ENCODE measurements at regions not wholly inside any gene's neighbourhood (a gene's known extent, or its start where the extent isn't known, plus 50 kb on each side); places are given as distances from the start of the nearest gene placed in this dataset.

DNA sequence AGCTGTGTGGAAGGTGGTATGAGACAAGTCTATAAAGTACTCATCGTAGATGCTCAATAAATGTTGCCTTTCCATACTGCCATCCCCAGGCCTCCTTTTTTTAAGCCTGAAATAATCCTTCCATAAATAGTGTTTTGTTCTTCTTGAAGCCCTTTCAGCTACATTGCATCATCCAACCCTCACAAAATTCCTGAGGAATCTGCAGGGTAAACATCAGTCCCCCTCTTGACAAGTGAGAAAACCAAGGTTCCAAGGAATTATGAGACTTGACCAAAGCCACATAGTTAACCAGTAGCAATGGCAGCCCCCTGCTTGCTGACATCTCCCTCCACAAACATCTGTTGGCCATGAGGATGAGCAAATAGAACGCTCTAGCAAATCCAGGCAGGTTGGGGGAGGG is 89.7 kb upstream of the CCL1 start:
- DNase-seq, result no peak
- no peaks in the 10 kb centered on the region for H3K36me3 Mint-ChIP-seq
- Histone ChIP-seq H3K36me3 (replicated peaks in 1 of 2; ENCODE audit: control insufficient read depth in 1 of 2, insufficient read depth in 2 of 2, low read length in 2 of 2) (no peaks in the 10 kb centered on the region), H2AFZ (ENCODE audit: insufficient read depth, low read depth, low read length, poor library complexity, severe bottlenecking) (no peak overlapping the region), H3K4me3 (replicated peaks in 1 of 3; ENCODE audit: low read depth in 2 of 3, low read length in 3 of 3) (no peak overlapping the region), H3K4me2 (replicated peaks; ENCODE audit: extremely low read depth, low read length, poor library complexity, severe bottlenecking) (no peak overlapping the region), H3K27me3 (ENCODE audit: control insufficient read depth in 2 of 2, insufficient read depth in 2 of 2, low read length in 2 of 2) (peaks cover 18% of the 10 kb centered on the region in 2 donors), H3K79me2 (ENCODE audit: insufficient read depth, low read length) (no peaks in the 10 kb centered on the region), H3K4me1 (ENCODE audit: control insufficient read depth in 1 of 2, insufficient read depth in 2 of 2, low read length in 2 of 2) (no peaks in the 10 kb centered on the region), H3K27ac (ENCODE audit: low read depth in 1 of 2, low read length in 2 of 2) (no peak overlapping the region), H3K9me3 (replicated peaks in 1 of 2; ENCODE audit: control insufficient read depth in 1 of 2, insufficient read depth in 1 of 2, low read length in 2 of 2) (no peaks in the 10 kb centered on the region), H3K9ac (ENCODE audit: insufficient read depth, low read length, poor library complexity, severe bottlenecking) (no peak overlapping the region), H4K20me1 (ENCODE audit: insufficient read depth, low read length) (no peaks in the 10 kb centered on the region)
- peaks cover 18 to 53% (median 18%) of the 10 kb centered on the region in 3 donors for H3K27me3 Mint-ChIP-seq (ENCODE audit: low read depth in 3 of 3)
- no peak overlapping the region for H3K4me3 Mint-ChIP-seq
- TF ChIP-seq, protein P1, sequence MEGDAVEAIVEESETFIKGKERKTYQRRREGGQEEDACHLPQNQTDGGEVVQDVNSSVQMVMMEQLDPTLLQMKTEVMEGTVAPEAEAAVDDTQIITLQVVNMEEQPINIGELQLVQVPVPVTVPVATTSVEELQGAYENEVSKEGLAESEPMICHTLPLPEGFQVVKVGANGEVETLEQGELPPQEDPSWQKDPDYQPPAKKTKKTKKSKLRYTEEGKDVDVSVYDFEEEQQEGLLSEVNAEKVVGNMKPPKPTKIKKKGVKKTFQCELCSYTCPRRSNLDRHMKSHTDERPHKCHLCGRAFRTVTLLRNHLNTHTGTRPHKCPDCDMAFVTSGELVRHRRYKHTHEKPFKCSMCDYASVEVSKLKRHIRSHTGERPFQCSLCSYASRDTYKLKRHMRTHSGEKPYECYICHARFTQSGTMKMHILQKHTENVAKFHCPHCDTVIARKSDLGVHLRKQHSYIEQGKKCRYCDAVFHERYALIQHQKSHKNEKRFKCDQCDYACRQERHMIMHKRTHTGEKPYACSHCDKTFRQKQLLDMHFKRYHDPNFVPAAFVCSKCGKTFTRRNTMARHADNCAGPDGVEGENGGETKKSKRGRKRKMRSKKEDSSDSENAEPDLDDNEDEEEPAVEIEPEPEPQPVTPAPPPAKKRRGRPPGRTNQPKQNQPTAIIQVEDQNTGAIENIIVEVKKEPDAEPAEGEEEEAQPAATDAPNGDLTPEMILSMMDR (IDR thresholded peaks at IDR 0.05), result no peak
- intact Hi-C loops (cut with micrococcal nuclease), result no loop called here
- no CpG with 5 or more reads among the region's 2 CpGs for WGBS (ENCODE audit: insufficient coverage)
- H3K27ac Mint-ChIP-seq, result no peak overlapping the region
- H3K4me1 Mint-ChIP-seq, result no peaks in the 10 kb centered on the region
- H3K9me3 Mint-ChIP-seq, result peaks cover 0 to 1% (median 0%) of the 10 kb centered on the region in 7 donors

DNA sequence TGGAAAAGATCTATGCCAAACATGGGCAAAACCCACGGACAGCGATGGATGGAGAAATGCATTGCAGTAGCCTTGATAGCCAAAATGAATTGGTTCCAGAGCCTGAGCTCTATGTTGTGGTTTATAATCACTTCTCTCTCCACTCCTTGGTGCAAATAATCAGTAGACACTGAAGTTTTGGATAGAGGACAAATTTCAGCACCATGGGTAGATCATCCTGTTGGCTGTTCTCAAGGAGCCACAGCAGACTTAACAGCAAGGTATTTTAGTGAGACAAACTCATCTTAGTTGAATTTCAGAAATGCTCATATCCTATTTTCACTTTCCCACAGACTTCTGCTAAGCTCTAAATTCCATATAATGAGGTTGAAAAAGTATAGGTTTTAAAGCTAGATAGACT is 88.3 kb upstream of the CCL1 start:
- Histone ChIP-seq H2AFZ (ENCODE audit: insufficient read depth, low read depth, low read length, poor library complexity, severe bottlenecking) (no peak overlapping the region), H4K20me1 (ENCODE audit: insufficient read depth, low read length) (no peaks in the 10 kb centered on the region), H3K36me3 (replicated peaks in 1 of 2; ENCODE audit: control insufficient read depth in 1 of 2, insufficient read depth in 2 of 2, low read length in 2 of 2) (no peaks in the 10 kb centered on the region), H3K4me3 (replicated peaks in 1 of 3; ENCODE audit: low read depth in 2 of 3, low read length in 3 of 3) (no peak overlapping the region), H3K27ac (ENCODE audit: low read depth in 1 of 2, low read length in 2 of 2) (no peak overlapping the region), H3K9me3 (replicated peaks in 1 of 2; ENCODE audit: control insufficient read depth in 1 of 2, insufficient read depth in 1 of 2, low read length in 2 of 2) (no peaks in the 10 kb centered on the region), H3K27me3 (ENCODE audit: control insufficient read depth in 2 of 2, insufficient read depth in 2 of 2, low read length in 2 of 2) (peaks cover 14 to 16% of the 10 kb centered on the region in 2 donors), H3K4me2 (replicated peaks; ENCODE audit: extremely low read depth, low read length, poor library complexity, severe bottlenecking) (no peak overlapping the region), H3K79me2 (ENCODE audit: insufficient read depth, low read length) (no peaks in the 10 kb centered on the region), H3K9ac (ENCODE audit: insufficient read depth, low read length, poor library complexity, severe bottlenecking) (no peak overlapping the region), H3K4me1 (ENCODE audit: control insufficient read depth in 1 of 2, insufficient read depth in 2 of 2, low read length in 2 of 2) (no peaks in the 10 kb centered on the region)
- Mint-ChIP-seq H3K27ac (no peak overlapping the region), H3K4me1 (no peaks in the 10 kb centered on the region), H3K9me3 (peaks cover 0 to 1% (median 0%) of the 10 kb centered on the region in 7 donors), H3K36me3 (no peaks in the 10 kb centered on the region), H3K27me3 (ENCODE audit: low read depth in 3 of 3) (peaks cover 15 to 45% (median 19%) of the 10 kb centered on the region in 3 donors), H3K4me3 (no peak overlapping the region)
- intact Hi-C loops (cut with micrococcal nuclease), result no loop called here
- no peak for DNase-seq
- TF ChIP-seq, protein P1 (IDR thresholded peaks at IDR 0.05), result no peak
- WGBS (ENCODE audit: insufficient coverage), result no CpG with 5 or more reads among the region's 2 CpGs

Data from CD14-positive monocyte (primary cell).